ENCODE measurements at regions not wholly inside any gene's neighbourhood (a gene's known extent, or its start where the extent isn't known, plus 50 kb on each side); places are given as distances from the start of the nearest gene placed in this dataset.

GRCh38 chr5:1651971-1652872, 128.5 kb upstream of the LPCAT1 start:
- TF ChIP-seq FOXM1 (IDR thresholded peaks at IDR 0.05; ENCODE audit: low read depth) (no peak), JUND (IDR thresholded peaks at IDR 0.05) (no peak), MAX (IDR thresholded peaks at IDR 0.05; ENCODE audit: low read depth) (no peak), CTCF (IDR thresholded peaks at IDR 0.05) (no peak)
